ENCODE measurements at regions not wholly inside any gene's neighbourhood (a gene's known extent, or its start where the extent isn't known, plus 50 kb on each side); places are given as distances from the start of the nearest gene placed in this dataset.

DNA sequence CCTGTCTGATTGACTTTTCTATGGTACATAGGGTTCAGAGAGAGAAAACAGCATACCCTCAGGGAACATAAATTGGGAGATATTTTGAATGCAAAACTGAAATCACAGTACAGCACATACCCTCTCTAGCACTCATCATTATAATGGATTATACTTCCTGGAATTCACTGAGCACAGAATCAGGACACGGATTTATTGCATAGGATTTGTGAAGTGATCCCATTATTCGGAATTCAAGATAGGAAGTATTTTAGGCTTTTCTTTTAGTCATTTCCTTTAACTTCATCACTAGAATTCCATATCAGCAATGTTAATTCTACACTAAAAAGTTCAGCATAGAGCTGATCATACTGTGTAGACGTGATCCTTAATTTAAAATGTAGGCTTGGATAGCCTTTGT, 407.0 kb downstream of the PID1 start:
- TF ChIP-seq CTCF (IDR thresholded peaks at IDR 0.05; ENCODE audit: insufficient read depth, low read length, poor library complexity, severe bottlenecking) (no peak), EZH2phosphoT487 (conservative IDR thresholded peaks at IDR 0.05; ENCODE audit: low read length) (no peak)
- no peak overlapping the region for H3K4me2 ChIP-seq (ENCODE audit: low read depth, low read length, poor library complexity, severe bottlenecking)
- H3K4me3 ChIP-seq (ENCODE audit: insufficient read depth, low read length, poor library complexity, severe bottlenecking), result no peak overlapping the region

DNA sequence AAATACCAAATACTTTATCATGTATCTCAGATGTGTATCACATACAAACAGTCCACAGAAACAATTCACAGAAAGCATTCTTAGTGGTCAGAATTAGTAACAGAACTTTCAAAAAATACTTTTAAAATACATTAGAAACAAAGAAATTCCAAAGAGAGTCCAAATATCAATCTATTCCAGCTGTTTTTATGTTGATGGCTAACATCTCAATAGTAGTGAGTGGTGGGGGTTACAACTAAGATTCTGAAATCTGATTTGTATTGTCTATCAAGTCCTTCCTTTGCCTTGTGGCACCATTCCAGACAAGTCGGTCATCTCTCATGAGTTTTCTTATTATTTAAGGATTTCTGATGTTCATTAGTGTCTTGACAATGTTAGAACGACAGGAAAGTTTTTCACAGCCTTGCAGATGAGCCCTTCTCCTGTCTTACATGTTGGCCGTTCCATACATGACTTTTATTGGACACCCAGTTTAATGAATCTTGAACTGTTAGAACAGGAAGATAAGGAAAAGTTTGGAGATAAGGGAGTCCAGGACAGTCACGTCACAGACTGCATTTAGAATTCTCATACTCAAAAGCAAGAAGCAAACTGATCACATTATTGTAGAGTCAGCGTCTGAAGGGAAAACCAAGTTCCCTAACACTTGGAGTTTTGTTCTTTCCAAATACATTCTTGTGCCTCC, 410.3 kb downstream of the PID1 start:
- Histone ChIP-seq H3K79me2 (ENCODE audit: insufficient read depth, low read length) (no peaks in the 10 kb centered on the region), H2AFZ (ENCODE audit: low read depth, low read length, severe bottlenecking) (no peak overlapping the region), H3K4me3 (ENCODE audit: insufficient read depth, low read length, poor library complexity, severe bottlenecking) (no peak overlapping the region), H3K36me3 (ENCODE audit: low read length) (no peaks in the 10 kb centered on the region), H3F3A (ENCODE audit: insufficient read depth) (no peaks in the 10 kb centered on the region), H3K4me2 (ENCODE audit: low read depth, low read length, poor library complexity, severe bottlenecking) (no peak overlapping the region), H3K27me3 (ENCODE audit: low read length) (no peaks in the 10 kb centered on the region), H3K9me3 (ENCODE audit: insufficient read depth, low read length) (no peaks in the 10 kb centered on the region), H3K27ac (ENCODE audit: low read depth, low read length) (no peak overlapping the region), H3K9ac (ENCODE audit: low read length) (no peak overlapping the region), H3K9me2 (replicated peaks; ENCODE audit: insufficient read depth, low read length) (no peaks in the 10 kb centered on the region), H4K20me1 (ENCODE audit: low read depth, low read length) (no peaks in the 10 kb centered on the region)
- TF ChIP-seq EZH2phosphoT487 (conservative IDR thresholded peaks at IDR 0.05; ENCODE audit: low read length), result no peak
- no peak for TF ChIP-seq CTCF (IDR thresholded peaks at IDR 0.05; ENCODE audit: insufficient read depth, low read length, poor library complexity, severe bottlenecking)

More for the DNA sequence above, 407.0 kb downstream of the PID1 start:
- Histone ChIP-seq H3K36me3 (ENCODE audit: low read length) (no peaks in the 10 kb centered on the region), H3K9me2 (replicated peaks; ENCODE audit: insufficient read depth, low read length) (no peaks in the 10 kb centered on the region), H3K27me3 (ENCODE audit: low read length) (no peaks in the 10 kb centered on the region), H3K9ac (ENCODE audit: low read length) (no peak overlapping the region), H3K9me3 (ENCODE audit: insufficient read depth, low read length) (no peaks in the 10 kb centered on the region), H2AFZ (ENCODE audit: low read depth, low read length, severe bottlenecking) (no peak overlapping the region), H3K79me2 (ENCODE audit: insufficient read depth, low read length) (no peaks in the 10 kb centered on the region), H3K27ac (ENCODE audit: low read depth, low read length) (no peak overlapping the region), H3F3A (ENCODE audit: insufficient read depth) (no peaks in the 10 kb centered on the region), H4K20me1 (ENCODE audit: low read depth, low read length) (no peaks in the 10 kb centered on the region)

DNA sequence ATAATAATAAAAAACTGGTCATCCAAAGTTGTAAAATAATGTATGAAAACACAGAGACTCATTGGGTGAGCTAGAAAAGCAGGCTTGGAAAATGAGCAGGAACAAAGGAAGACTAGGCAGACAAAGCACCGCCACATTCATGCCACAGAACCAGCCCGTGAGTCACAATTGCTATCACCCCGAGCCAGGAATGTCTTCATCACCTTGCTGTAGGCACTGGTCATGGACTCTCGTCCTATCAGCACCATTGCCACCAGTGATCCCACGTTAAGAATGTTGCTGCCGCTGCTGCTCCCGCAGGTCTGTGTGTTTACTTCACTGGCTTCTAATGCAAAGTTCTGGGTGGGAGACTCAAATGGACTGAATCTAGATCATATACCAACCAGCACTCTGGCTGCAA, 417.9 kb downstream of the PID1 start:
- no peaks in the 10 kb centered on the region for H3K36me3 ChIP-seq (ENCODE audit: low read length)
- H4K20me1 ChIP-seq (ENCODE audit: low read depth, low read length), result no peaks in the 10 kb centered on the region
- H3K27me3 ChIP-seq (ENCODE audit: low read length), result no peaks in the 10 kb centered on the region
- TF ChIP-seq EZH2phosphoT487 (conservative IDR thresholded peaks at IDR 0.05; ENCODE audit: low read length), result no peak
- TF ChIP-seq CTCF (IDR thresholded peaks at IDR 0.05; ENCODE audit: insufficient read depth, low read length, poor library complexity, severe bottlenecking), result no peak
- no peak overlapping the region for H3K4me3 ChIP-seq (ENCODE audit: insufficient read depth, low read length, poor library complexity, severe bottlenecking)
- no peak overlapping the region for H2AFZ ChIP-seq (ENCODE audit: low read depth, low read length, severe bottlenecking)
- H3F3A ChIP-seq (ENCODE audit: insufficient read depth), result no peaks in the 10 kb centered on the region
- H3K9me2 ChIP-seq (replicated peaks; ENCODE audit: insufficient read depth, low read length), result no peaks in the 10 kb centered on the region
- H3K4me2 ChIP-seq (ENCODE audit: low read depth, low read length, poor library complexity, severe bottlenecking), result no peak overlapping the region
- H3K27ac ChIP-seq (ENCODE audit: low read depth, low read length), result no peak overlapping the region
- no peak overlapping the region for H3K9ac ChIP-seq (ENCODE audit: low read length)
- H3K9me3 ChIP-seq (ENCODE audit: insufficient read depth, low read length), result no peaks in the 10 kb centered on the region
- no peaks in the 10 kb centered on the region for H3K79me2 ChIP-seq (ENCODE audit: insufficient read depth, low read length)
